ENCODE measurements at regions not wholly inside any gene's neighbourhood (a gene's known extent, or its start where the extent isn't known, plus 50 kb on each side); places are given as distances from the start of the nearest gene placed in this dataset.

DNA sequence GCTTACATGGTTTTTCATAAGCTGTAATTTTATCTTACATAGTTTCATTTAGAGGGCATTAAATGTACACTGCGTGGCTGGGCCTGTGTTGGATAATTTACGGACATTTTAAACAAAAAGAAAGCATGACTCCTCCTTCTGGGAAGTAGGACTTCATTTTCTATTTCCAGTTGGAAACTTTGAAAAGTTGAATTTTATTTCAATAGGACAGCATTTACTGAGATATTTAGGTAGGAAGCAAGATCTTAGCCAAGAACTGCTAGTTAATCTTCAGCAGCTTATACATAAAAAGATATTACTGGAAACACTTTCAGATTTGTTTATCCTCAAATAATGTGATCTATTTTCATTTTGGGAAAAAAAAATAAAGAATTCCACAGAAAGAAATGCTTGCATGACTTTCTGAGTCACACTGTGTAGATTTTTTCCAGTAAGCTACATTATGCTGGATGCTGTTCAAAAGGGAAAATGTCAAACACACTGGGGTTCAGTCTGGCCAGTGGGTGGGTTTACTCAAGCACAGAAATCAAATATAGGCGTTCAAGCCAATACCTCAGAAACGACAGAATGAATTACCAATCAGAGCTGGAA lies 239.4 kb upstream of the KRR1 start:
- TF ChIP-seq POLR2A (IDR thresholded peaks at IDR 0.05; ENCODE audit: low read length), result no peak
- no peak for TF ChIP-seq GATA1 (IDR thresholded peaks at IDR 0.05; ENCODE audit: low read depth, low read length)
